HFF-Myc (cell line): ENCODE measurements at regions not wholly inside any gene's neighbourhood (a gene's known extent, or its start where the extent isn't known, plus 50 kb on each side); places are given as distances from the start of the nearest gene placed in this dataset.

Experiments used
- DNase-seq: peaks from one replicate; pipeline ENCODE4 v3.0.0-alpha.2; 2011; ENCODE audit warnings: low read depth; ENCODE audit errors: extremely low read depth
- H3K4me3 ChIP-seq: replicated peaks from 2 replicates; pipeline ENCODE4 v1.5.1; 2011; ENCODE audit warnings: low read depth, mild to moderate bottlenecking, control low read depth, low read length
- CTCF ChIP-seq: IDR thresholded peaks from 2 replicates; pipeline ENCODE4 v1.5.1; 2012; ENCODE audit warnings: mild to moderate bottlenecking, low read depth, low read length, control low read depth; ENCODE audit errors: missing control alignments

- H3K4me3 ChIP-seq, result no peak overlapping the region
- no peak for DNase-seq
- TF ChIP-seq CTCF, result no peak
Observed at GRCh38 chr14:76323331-76324050, 52.4 kb upstream of the ESRRB start.

- TF ChIP-seq CTCF, result no peak
- no peak for DNase-seq
- no peak overlapping the region for H3K4me3 ChIP-seq
Observed at GRCh38 chr14:76324133-76324532, 51.8 kb upstream of the ESRRB start.
